ENCODE measurements at regions not wholly inside any gene's neighbourhood (a gene's known extent, or its start where the extent isn't known, plus 50 kb on each side); places are given as distances from the start of the nearest gene placed in this dataset.

GRCh38 chr20:52419205-52419604 lies 227.6 kb upstream of the ZFP64 start:
- Histone ChIP-seq H3K79me2 (ENCODE audit: insufficient read depth, low read length) (no peaks in the 10 kb centered on the region), H4K20me1 (ENCODE audit: insufficient read depth) (no peaks in the 10 kb centered on the region), H3K4me1 (ENCODE audit: control insufficient read depth in 1 of 2, insufficient read depth in 2 of 2, low read length in 2 of 2) (no peaks in the 10 kb centered on the region), H3K9ac (ENCODE audit: low read length) (no peak overlapping the region), H3K27ac (ENCODE audit: low read depth, low read length) (no peak overlapping the region), H3K27me3 (ENCODE audit: insufficient read depth, low read length) (no peaks in the 10 kb centered on the region), H3K9me3 (ENCODE audit: control insufficient read depth in 1 of 2, insufficient read depth in 1 of 2, low read depth in 1 of 2, low read length in 2 of 2) (no peaks in the 10 kb centered on the region), H3K36me3 (ENCODE audit: control insufficient read depth in 1 of 2, insufficient read depth in 2 of 2, low read length in 2 of 2) (no peaks in the 10 kb centered on the region), H3K4me3 (replicated peaks in 1 of 2; ENCODE audit: low read depth in 1 of 2, low read length in 2 of 2) (no peak overlapping the region), H3K4me2 (ENCODE audit: low read length) (no peak overlapping the region), H2AFZ (ENCODE audit: low read depth, low read length, poor library complexity, severe bottlenecking) (no peak overlapping the region), H3K9me2 (ENCODE audit: insufficient read depth) (no peaks in the 10 kb centered on the region)
- POLR2A ChIA-PET = no interaction called here
- CTCF ChIA-PET = no interaction called here
- TF ChIP-seq RAD21 (IDR thresholded peaks at IDR 0.05; ENCODE audit: low read depth) (no peak), SP1 (IDR thresholded peaks at IDR 0.05; ENCODE audit: low read depth) (no peak)
- no peak for ATAC-seq
- BruUV-seq (replicated peaks) = no TSS peak
- DNase-seq (ENCODE audit: low read depth, low spot score) = no peak
- intact Hi-C loops (cut with micrococcal nuclease) = no loop called here
- RAD21 ChIA-PET (ENCODE audit: low non-redundant PET in 1 of 2, low total read pairs in 2 of 2, uncharacterized antibody in 2 of 2, unreplicated experiment in 2 of 2) = no interaction called here

DNA sequence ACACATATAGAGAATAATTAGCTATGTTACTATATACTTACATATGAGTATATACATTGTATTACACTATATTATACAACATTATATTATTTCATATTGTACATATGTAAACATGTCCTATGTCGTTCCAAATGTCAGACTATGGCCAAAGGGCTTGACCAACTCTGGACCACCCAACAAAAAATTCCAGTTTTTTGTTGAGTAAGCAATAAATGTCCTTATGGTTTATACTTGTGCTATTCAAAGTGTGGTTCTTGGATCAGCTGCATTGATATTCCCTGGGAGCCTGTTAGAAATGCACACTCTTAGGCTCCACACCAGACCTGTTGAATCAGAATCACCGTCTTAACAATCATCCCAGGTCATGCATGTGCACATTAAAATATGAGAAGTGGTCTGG lies 225.4 kb upstream of the ZFP64 start:
- H3K36me3 ChIP-seq (ENCODE audit: control insufficient read depth in 1 of 2, insufficient read depth in 2 of 2, low read length in 2 of 2) = no peaks in the 10 kb centered on the region
- no peaks in the 10 kb centered on the region for H4K20me1 ChIP-seq (ENCODE audit: insufficient read depth)
- ChIA-PET POLR2A (no interaction called here), CTCF (no interaction called here), RAD21 (ENCODE audit: low non-redundant PET in 1 of 2, low total read pairs in 2 of 2, uncharacterized antibody in 2 of 2, unreplicated experiment in 2 of 2) (no interaction called here)
- H3K4me3 ChIP-seq (replicated peaks in 1 of 2; ENCODE audit: low read depth in 1 of 2, low read length in 2 of 2) = no peak overlapping the region
- H3K9me3 ChIP-seq (ENCODE audit: control insufficient read depth in 1 of 2, insufficient read depth in 1 of 2, low read depth in 1 of 2, low read length in 2 of 2) = no peaks in the 10 kb centered on the region
- no peak for DNase-seq (ENCODE audit: low read depth, low spot score)
- intact Hi-C loops (cut with micrococcal nuclease) = no loop called here
- H3K27ac ChIP-seq (ENCODE audit: low read depth, low read length) = no peak overlapping the region
- H3K27me3 ChIP-seq (ENCODE audit: insufficient read depth, low read length) = no peaks in the 10 kb centered on the region
- no peaks in the 10 kb centered on the region for H3K9me2 ChIP-seq (ENCODE audit: insufficient read depth)
- H3K9ac ChIP-seq (ENCODE audit: low read length) = no peak overlapping the region
- BruUV-seq (replicated peaks) = no TSS peak
- H3K79me2 ChIP-seq (ENCODE audit: insufficient read depth, low read length) = no peaks in the 10 kb centered on the region
- no peak overlapping the region for H3K4me2 ChIP-seq (ENCODE audit: low read length)
- ATAC-seq = no peak
- H3K4me1 ChIP-seq (ENCODE audit: control insufficient read depth in 1 of 2, insufficient read depth in 2 of 2, low read length in 2 of 2) = no peaks in the 10 kb centered on the region
- no peak overlapping the region for H2AFZ ChIP-seq (ENCODE audit: low read depth, low read length, poor library complexity, severe bottlenecking)
- TF ChIP-seq CEBPB (IDR thresholded peaks at IDR 0.05; ENCODE audit: low read depth) = no peak
- no peak for TF ChIP-seq CTCF (IDR thresholded peaks at IDR 0.05 in 2 of 3, conservative IDR thresholded peaks at IDR 0.05 in 1 of 3; ENCODE audit: borderline replicate concordance in 1 of 3, insufficient read depth in 1 of 3, low read depth in 2 of 3, low read length in 2 of 3)
- TF ChIP-seq EZH2phosphoT487 (IDR thresholded peaks at IDR 0.05; ENCODE audit: borderline replicate concordance) = no peak
- TF ChIP-seq ZNF274 (IDR thresholded peaks at IDR 0.05; ENCODE audit: low read depth, low read length) = no peak
- TF ChIP-seq SIN3A (IDR thresholded peaks at IDR 0.05; ENCODE audit: low read depth) = no peak
- TF ChIP-seq CBX3 (IDR thresholded peaks at IDR 0.05; ENCODE audit: low read depth) = no peak
- no peak for TF ChIP-seq FOSL1 (IDR thresholded peaks at IDR 0.05; ENCODE audit: low read depth)
- no peak for TF ChIP-seq ATF3 (IDR thresholded peaks at IDR 0.05)
- no peak for TF ChIP-seq YY1 (IDR thresholded peaks at IDR 0.05; ENCODE audit: extremely low read depth, insufficient replicate concordance, low read depth, low read length)
- TF ChIP-seq POLR2A (IDR thresholded peaks at IDR 0.05; ENCODE audit: borderline replicate concordance, extremely low read depth, insufficient read depth, insufficient read length) = no peak
- no peak for TF ChIP-seq ZBTB33 (IDR thresholded peaks at IDR 0.05; ENCODE audit: extremely low read depth, insufficient replicate concordance, low read length)
- TF ChIP-seq TCF7L2 (IDR thresholded peaks at IDR 0.05; ENCODE audit: borderline replicate concordance, extremely low read depth, insufficient read depth, insufficient read length) = no peak
- TF ChIP-seq EZH2 (IDR thresholded peaks at IDR 0.05) = no peak
- no peak for TF ChIP-seq EGR1 (IDR thresholded peaks at IDR 0.05; ENCODE audit: low read depth)
- no peak for TF ChIP-seq POLR2AphosphoS5 (IDR thresholded peaks at IDR 0.05; ENCODE audit: low read depth, low read length)
- TF ChIP-seq SP1 (IDR thresholded peaks at IDR 0.05; ENCODE audit: low read depth) = no peak
- no peak for TF ChIP-seq SRF (IDR thresholded peaks at IDR 0.05; ENCODE audit: low read depth)

Measured in HCT116 (cell line).